GM19328 (cell line): ENCODE measurements at regions not wholly inside any gene's neighbourhood (a gene's known extent, or its start where the extent isn't known, plus 50 kb on each side); places are given as distances from the start of the nearest gene placed in this dataset.
"Not testable (repeated sequence)": the region's sequence is repeated elsewhere in the genome, so short reads cannot be mapped to it uniquely, and the experiment has no call there.

ENCODE experiments used
- ATAC-seq: cut with Tn5 transposase; IDR thresholded peaks from one replicate; pipeline ENCODE4 v1.9.1; 2021; ENCODE audit warnings: mild to moderate bottlenecking, moderate library complexity; ENCODE audit not compliant: unreplicated experiment

DNA sequence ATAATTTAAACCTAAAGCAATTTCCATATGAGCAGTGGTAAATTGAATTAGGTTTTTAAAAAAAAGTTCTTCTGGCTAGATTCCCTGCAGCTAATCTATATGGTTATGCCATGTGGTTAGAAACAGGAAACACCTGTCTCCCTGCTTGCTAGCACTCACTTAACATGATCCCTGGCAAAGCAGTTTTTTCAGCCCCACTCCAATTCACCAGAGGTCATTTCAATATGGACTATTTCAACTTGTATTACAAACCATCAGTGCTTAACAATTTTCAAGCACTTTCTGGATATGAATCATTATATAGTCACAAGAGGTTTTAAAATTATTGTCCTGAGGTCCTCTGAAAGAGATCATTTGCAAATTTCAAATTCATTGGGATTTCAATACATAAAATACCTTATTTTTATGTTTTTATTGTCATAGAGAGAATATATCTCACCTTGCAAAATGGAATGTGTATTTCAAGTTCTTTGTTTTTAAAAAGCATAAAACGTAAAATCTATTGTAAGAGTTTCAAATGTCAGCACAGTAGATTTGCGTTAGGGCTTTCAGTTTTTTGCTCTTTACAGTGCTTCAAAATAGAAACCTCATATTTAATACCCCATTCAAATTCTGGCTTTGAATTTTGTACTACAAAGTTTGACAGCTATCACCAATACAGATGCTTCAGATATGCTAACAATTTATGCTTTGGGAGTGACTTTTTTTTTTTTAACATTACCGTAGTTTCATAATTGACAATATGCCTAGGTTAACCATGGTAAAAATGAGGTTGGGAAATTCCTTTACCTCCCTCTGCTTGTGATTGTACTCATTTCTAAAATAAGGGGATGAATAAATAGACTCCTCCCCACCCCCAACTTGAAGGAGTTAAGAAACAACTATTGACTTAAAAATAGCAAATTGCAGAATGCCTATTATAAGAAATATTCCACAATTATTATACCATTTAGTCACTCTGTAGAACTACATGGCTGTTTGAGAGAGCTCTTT is 117.5 kb upstream of the HGF start:
- ATAC-seq, result peak; percentile 35

DNA sequence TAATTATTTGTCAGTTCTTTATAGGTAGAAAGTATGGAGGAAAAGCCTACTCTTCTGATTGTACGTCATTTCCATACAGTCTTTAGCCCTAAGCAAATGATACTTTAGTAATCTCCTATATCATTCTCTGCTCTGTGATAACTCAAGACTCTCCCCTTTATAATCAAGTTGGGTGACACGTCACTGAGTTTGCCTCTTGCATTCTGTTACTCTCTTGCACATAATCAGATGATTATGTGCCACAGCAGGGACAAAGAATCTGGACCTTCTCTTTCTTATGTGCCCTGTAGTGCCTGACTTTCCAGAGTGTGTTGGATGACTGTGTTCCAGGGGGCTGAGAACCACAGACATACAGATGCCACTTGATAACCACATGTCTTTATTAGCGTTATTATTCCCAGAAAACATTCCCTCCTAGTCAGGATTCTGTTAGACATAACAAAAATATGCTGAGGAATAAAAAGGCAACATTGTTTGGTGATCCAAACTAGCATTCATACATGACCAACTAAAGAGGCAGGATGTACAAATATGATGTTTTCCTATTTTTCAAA is 116.4 kb upstream of the HGF start:
- no peak for ATAC-seq

DNA sequence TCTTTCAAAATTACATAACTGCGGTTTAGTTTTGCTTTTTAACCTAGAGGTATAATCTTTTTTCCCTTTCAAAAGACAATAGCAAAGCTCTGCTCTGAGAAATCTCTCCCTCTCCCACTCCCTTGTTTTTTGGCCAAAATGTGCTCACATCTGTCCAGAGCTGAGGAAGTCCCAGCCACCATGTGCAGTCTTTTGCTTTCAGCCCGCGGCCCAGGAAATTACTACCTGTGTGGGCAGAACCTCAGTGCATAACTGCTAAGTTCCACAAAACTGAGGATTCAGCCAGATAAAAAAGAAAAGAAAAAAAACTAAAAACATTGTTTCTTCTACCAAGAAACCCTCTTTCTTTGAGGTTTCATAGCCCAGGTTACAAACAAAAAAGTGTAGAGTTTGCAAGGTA is 115.0 kb upstream of the HGF start:
- ATAC-seq, result no peak

- ATAC-seq, result no peak
Observed at GRCh38 chr7:81883801-81884393, 114.0 kb upstream of the HGF start.

DNA sequence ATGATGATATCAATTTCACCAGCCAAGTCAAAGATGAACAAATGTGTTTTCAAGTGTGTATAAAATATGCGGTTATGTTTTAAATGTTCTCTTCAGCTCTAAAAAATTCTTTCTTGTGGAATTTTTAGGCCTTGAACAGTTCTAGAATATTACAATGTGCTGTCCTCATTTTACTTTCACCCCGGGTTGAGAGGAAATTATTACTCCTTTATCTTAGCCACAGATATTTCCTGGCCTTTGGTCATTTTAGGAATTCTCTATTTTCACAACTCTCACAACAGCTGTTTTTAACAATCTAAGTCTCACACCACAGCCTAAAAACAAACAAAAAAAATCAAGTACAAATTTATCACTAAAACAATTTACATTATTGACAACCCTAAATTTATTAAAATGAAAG is 112.2 kb upstream of the HGF start:
- ATAC-seq, result no peak

DNA sequence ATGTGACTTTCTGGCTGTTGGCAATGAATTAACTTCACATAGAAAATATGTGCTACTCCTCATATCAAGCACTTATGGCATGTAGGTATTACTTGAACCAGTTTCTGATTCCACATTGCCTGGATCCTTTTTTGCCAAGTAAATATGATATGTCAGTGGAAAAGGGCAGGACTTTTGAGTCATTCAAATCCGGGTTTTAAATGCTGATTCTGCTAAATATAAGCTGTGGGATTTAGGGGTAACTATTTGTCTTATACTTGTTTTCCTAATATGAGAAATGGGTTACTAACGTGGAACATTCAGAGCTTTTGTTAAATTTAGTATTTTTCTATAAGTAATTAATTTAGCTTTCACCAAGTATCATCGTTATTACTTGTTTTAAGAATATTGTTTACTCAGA is 108.0 kb upstream of the HGF start:
- no peak for ATAC-seq

- no peak for ATAC-seq
Observed at GRCh38 chr7:81873559-81873958, 103.7 kb upstream of the HGF start.

DNA sequence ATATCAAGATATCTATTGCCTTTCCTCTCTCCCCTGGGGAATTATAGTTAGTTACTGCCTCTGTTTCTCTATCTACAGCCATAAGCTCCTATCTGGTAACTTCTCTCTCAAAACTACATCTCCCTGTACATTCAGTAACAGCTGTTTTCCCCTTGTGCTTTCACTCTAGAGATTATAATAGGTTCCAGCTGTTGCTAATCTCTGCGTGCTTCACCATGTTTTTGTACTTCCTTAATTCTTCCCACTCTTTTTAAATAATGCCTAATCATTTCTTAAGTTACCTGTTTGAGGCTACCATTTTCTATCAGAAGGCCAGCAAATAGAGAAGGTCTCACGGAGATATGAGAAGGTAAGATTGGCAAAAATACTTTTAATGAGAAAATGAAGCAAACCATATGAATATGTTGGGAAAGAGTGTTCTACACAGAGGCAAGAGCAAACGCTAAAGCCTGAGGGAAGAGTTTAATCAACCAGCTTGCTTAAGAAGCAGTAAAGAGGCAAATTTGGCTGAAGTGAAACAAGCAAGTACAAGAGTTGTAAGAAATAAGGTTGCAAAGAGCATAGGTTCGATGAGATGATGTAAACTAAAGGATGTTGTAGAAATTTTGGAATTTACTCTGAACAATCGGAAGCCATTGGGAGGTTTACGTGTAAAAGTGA is 101.9 kb upstream of the HGF start:
- ATAC-seq, result no peak

GRCh38 chr7:81870608-81871007 is 100.8 kb upstream of the HGF start:
- no peak for ATAC-seq

DNA sequence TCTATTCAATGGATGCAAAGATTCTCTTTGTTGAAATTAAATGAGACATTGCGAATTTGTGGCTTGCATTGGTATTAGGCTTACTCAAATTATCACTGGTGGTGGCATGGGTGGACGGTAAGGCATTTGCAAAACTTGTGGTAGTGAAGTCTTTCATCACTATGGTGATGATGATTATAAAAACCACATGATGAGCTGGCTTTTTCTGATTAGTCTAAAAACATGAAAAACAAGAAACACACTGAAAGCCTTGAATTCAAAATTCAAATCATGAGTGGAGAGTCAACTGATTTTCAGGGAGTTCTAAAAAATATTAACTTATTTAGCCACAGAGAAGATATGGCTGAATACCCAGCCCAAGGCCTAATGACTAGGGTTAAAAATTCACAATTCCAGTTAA is 99.8 kb upstream of the HGF start:
- no peak for ATAC-seq

DNA sequence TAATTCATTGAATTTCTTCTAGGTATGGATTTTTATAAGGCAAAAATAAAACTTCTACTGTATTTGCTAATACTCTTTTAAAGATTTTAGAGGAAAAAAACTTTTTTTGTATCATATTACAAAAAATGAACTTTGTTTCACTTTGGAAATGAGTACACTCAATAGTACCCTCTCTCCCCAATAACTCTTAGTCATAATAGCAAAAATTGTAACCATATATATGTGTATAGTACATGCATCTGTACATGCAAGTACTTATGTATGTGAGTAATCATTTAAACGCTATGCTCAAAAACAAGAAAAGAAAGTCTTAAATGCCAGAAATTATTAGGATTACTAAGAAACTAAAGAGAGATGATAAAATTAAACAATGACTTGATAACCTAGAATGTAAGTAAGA is 95.9 kb upstream of the HGF start:
- no peak for ATAC-seq

- no peak for ATAC-seq
Observed at GRCh38 chr7:81859433-81859832, 89.6 kb upstream of the HGF start.

DNA sequence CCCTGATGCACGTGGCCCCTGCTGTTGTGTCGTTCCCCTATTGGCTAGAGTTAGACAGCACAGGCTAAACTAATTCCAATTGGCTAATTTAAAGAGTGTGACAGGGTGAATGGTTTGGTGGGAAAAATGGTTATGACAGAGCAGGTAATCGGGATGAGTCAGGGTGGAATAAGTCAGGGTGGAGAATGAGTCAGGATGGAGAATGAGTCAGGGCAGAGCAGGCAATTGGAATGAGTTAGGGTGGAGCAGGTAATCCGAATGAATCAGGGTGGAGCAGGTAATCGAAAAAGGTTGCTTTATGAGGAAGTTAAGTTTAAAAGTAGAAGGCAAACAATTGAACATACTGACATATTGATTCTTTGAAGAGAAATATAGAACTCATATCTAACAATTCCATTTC is 89.0 kb upstream of the HGF start:
- not testable (repeated sequence) for ATAC-seq

GRCh38 chr7:81857385-81857784 is 87.5 kb upstream of the HGF start:
- ATAC-seq, result no peak

GRCh38 chr7:81854518-81854917 is 84.7 kb upstream of the HGF start:
- ATAC-seq, result no peak

- no peak for ATAC-seq
Observed at GRCh38 chr7:81852701-81853100, 82.9 kb upstream of the HGF start.

GRCh38 chr7:81851413-81851812 is 81.6 kb upstream of the HGF start:
- ATAC-seq, result no peak

GRCh38 chr7:81846398-81846797 is 76.6 kb upstream of the HGF start:
- ATAC-seq, result peak; percentile 60

GRCh38 chr7:81845744-81846241 is 75.9 kb upstream of the HGF start:
- ATAC-seq, result peak; percentile 91

DNA sequence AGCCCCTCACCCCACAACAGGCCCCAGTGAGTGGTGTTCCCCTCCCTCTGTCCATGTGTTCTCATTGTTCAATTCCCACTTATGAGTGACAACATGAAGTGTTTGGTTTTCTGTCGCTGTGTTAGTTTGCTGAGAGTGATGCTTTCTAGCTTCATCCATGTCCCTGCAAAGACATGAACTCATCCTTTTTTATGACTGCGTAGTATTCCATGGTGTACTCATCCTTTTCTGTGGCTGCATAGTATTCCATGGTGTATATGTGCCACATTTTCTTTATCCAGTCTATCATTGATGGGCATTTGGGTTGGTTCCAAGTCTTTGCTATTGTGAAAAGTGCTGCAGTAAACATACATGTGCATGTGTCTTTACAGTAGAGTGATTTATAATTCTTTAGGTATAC is 73.8 kb upstream of the HGF start:
- ATAC-seq, result not testable (repeated sequence)

DNA sequence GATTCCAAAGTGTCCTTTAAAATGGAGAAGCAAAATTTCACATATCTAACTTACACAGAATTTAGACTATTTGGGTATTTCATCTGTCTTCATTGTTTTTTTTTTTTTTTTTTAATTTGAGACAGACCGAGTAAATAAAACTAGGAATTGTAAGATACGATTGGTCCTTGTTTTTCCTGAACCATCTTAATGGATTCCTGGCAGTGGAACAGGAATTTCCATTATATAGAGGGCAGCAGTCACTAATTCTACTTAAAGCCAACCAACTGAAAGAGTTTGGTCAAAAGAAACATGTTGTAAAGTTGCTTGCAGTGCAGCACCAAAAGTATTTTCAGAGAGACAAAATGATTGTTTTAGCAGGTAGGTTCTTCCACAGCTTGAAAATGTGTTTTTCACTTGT is 72.5 kb upstream of the HGF start:
- ATAC-seq, result no peak
